GM18861 (cell line): ENCODE measurements at regions not wholly inside any gene's neighbourhood (a gene's known extent, or its start where the extent isn't known, plus 50 kb on each side); places are given as distances from the start of the nearest gene placed in this dataset.
"Not testable (repeated sequence)": the region's sequence is repeated elsewhere in the genome, so short reads cannot be mapped to it uniquely, and the experiment has no call there.

Experiments
- ATAC-seq: cut with Tn5 transposase; IDR thresholded peaks from one replicate; pipeline ENCODE4 v1.9.1; 2021; ENCODE audit not compliant: unreplicated experiment

DNA sequence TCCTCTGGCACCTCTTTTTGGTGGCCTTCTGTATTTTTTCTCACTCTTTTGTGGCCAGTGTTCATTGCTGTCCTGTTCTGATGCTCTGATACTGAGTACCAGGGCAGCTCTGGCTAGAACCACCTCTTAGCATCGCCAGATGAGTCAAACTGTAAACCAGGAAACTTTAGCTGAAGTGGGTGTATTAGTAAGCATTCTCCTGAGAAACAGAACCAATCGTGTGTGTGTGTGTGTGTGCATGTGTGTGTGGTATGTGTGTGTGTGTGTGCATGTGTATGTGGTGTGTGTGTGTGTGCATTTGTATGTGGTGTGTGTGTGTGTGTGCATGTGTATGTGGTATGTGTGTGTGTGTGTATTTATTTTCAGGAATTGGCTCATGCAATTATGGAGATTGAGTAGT, 166.3 kb upstream of the SKOR2 start:
- no peak for ATAC-seq

DNA sequence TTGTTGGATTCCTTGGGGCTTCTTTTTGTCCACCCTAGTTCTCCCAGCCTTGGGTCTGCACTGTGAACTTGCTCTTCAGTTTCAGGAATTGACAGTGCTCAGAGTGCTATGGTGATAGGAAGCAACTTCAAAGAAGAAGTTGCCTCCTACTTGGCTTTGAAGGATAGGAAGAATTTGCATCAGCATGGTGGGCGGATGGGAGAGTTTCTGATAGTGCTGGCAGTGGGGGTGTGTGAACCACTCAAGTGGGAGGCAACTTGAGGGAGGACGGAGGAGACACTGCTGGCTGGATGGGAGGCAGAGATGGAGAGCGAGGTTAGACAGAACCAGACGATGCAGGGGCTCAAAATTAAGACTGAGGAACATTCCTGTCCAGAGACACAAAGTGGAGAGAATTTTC, 164.4 kb upstream of the SKOR2 start:
- no peak for ATAC-seq

DNA sequence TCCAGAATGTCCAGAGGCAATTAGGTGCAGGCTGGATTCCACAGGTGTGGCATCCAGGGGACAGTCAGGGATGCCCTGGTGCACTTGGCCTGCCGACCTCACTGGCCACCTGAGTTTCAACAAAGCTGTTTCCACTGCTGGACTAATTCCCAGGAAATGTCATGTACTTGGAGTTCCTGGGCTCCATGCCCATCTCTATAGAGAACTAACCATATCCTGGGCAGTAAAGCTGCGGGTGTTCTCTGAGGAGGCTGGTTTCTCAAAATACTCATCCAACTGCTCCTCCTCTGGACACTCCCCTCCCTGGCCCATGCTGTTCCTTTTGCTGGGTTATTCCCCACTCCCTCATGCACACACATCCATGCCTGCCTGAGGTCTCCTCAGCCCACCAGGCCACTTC, 161.9 kb upstream of the SKOR2 start:
- ATAC-seq = no peak

DNA sequence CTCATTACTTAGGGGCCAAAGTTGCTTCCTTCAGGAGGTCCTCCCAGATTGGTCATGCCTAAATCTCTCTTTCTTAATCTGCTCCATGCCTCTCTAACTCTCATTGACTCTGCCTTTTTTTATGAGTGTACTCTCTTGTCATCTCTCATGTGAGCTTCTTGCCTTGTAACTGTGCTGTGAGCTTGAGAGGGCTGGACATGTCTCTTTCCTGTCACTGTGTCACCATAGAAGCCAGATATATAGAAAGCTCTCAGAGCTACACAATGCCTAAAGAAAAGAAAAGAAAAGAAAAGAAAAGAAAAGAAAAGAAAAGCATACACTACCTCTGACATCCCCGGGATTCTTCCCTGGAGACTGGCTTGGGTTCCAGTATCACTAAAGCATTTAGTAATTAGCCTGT, 161.5 kb upstream of the SKOR2 start:
- ATAC-seq = no peak

DNA sequence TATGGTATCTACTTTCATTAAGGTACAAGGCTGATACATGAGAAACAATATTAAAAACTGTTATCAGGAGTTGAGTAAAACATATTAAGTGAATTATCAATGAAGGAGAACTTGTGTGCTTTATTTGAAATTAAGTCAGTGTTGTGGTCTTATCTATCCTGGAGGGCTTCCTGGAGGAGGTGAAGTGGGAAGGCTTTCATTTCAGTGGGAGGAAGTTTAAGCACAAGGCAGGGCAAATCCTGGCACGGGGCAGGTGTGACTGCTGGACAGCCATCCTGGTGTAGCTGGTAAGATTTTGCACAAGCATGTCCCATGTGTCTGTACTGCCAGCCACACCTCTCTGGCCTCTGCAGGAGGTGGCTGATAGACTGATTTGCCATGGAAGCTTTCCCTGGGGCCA, 159.7 kb upstream of the SKOR2 start:
- ATAC-seq = no peak

DNA sequence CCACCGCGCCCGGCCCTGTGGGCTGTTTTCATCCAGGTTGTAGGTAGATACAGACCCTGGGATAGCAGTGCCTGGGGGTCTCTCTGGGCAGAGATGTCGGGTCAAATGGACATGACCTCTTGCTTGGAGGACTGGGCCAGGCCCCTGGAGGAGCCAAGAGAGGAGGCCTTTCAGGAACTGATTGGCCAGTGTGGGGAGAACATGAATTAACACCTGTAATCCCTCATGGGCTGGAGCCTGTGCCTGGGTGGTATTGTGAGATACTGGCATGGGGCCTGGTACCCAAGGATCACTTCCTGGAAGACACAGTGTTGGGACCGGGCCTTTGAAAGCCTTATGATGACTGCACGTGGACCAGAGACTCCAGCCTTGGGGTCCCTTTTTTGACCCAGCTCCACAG, 158.7 kb upstream of the SKOR2 start:
- ATAC-seq = no peak

DNA sequence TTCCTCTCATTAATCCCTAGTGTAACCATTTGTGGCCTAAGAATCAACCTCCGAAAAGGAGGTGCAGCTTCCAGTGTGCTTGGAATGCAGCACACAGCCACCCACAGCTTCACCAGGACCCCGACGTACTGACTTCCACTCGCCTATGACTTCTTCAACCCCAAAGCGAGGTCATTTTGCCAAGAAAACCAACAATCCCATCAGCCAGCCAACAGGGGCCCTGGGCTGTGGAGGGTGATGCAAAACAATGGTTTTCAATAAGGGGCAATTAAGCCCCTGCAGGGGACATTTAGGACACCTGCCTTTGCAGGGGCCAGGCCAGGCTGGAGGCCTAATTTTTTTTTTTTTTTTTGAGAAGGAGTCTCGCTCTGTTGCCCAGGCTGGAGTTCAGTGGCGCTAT, 158.1 kb upstream of the SKOR2 start:
- no peak for ATAC-seq

DNA sequence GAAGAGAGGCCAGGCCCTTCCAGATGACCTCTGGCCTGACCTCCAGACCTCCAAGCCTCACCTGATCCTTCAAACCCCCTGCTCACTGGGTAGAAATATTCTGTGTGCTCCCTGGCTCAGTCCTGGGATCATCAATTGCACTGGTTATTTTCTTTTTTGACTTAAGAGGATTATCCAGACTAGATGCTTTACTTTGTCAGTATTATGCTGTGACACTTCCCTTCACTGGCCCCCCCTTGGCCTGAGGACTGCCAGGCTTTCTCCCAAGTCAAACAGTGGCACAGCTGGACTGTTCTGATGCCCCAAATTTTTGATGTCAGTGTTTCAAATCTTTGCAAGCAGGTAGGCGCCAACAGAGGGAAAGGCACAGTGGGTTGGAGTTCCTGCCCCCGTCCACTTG, 156.3 kb upstream of the SKOR2 start:
- no peak for ATAC-seq

DNA sequence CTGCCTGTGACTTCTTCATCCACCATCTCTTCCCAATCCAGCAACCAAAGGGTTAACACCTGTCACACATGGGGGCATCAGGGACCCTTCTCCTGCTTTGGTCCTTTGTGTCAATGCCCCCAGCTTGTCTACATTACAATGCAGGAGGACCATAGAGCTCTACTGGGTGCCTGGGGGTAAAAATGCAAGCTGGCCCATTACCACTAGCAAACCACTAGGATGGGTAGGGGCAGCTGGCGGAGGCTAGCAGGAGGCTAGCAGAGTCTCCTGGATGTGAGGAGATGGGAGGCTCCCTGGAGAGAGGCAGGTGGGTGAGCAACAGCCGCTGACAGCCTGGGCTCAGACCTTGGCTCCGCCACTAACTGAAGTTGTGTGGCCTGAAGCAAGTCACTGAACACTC, 153.4 kb upstream of the SKOR2 start:
- ATAC-seq = no peak

DNA sequence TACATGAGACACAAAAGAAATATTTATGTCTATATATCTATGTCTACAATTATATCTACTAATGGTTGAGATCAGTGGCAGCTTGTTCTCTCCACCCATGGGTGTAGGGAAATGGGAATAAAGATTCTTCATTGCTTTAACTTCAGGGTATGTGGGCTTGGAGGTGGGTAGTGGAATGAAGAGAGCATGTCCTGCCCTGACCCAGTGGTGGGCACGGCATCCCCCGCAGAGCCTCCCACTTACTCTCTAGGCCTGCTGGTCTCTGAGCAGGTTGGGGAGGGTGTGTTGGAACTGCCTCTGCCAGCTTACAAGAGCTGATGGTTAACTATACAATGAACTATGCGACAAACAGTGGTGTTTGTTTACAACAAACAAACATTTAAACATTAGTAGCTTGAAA, 152.5 kb upstream of the SKOR2 start:
- ATAC-seq = no peak

DNA sequence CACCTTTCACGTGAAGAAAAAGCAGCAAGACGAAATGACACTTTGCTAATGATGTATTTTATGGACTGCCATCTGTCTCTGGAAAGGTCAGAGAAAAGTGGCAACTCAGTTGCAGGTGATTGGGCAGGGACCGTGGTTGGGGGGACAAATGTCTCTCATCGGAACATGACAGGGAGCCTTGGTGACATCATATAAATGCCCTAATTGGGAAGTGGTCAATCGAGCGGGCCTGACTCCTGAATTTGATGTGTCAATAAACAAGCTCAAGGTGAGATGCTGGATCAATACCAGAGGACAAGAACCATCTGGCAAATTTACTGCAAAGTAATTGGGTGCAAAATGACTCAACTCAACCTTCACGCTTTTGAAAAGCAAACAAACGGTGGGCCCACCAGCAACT, 151.9 kb upstream of the SKOR2 start:
- ATAC-seq = no peak

DNA sequence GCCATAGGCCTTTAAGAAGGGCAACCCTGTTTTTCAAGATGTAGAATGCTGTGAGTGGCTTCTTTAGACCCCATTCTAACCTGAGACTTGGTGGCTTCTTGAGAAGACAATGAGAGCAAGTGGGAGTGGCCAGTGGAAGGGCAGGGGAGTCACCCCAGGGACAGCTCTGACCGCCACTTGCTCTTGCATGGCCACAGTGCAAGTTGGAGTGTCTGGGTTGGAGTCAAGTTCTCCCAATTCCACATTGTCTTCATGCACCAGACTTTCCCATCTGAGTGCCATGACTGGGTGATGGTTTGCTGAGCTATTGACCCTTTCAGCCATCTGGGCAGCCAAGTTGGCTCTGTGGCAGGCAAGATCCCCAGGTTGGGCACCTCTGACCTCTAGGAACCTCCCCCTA, 148.0 kb upstream of the SKOR2 start:
- ATAC-seq = no peak

DNA sequence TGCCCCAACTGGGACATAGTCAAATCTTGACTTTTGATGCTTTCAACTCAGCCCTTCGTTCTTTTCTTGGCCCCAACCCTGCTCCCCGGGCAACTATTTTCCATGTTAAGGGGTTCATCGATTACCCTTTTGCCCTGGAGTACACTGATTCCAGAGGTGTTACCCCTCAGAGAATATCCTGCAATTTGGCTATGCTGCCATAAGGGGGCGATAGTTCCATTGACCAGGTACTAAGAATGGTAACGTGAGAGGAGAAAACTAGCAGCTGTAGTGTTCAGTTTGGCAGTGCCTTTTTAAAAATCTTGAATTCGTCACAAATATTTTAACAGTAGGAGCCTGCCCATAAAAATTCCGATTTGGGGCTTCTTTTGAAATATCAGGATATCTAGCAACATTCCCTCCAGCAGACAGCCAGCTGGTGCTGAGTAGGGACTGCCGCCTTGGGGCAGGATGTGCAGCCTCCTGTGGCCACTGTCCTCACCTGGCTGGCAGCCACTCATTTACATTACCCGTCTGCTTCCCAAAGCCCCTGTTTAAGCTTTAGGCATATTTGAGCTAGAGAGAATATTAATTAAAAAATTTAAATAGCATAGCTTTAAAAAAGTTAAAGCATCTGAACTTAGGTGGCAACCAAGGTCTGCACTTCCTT, 146.3 kb upstream of the SKOR2 start:
- ATAC-seq = no peak

DNA sequence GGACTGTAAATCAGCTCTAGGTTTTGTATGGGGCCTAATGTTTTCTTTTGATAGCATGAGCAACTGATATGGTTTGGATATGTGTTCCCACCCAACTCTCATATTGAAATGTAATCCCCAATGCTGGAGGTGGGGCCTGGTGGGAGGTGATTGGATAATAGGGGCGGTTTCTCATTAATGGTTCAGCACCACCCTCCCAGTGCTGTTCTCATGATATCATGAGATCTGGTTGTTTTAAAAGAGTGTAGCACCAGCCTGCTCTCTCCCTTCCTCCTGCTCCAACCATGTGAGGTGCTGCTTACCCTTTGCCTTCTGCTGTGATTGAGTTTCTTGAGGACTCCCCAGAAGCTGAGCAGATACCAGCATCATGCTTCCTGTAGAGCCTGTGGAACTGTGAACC, 140.2 kb upstream of the SKOR2 start:
- no peak for ATAC-seq

DNA sequence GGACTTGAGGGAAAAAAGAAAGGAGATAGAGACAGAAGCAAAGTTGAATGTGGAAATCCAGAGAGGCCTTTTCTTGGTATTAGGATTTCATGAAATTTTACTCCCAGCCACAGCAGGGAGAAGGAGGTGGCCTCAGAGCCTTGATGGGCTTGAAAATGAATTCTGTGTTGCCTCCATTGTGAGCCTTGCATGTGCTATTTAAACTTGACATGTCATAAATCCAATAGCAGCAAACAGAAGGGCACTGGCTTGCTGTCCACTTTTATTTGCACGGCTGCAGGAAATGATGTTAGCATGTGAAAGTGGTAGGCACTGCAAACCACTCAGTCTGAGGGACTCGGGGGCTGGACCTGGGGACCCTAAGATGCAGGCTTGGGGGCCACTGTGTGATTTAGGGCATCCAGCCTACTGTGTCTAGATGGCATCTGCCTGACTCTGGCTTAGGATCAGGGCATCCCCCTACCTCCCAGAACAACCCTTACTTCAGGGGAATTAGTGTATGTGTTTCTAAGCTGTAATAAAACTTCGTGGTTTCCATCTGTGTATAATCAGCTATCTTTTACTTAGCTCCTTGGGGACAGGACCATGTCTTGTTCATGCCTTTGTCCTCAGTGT, 139.1 kb upstream of the SKOR2 start:
- no peak for ATAC-seq

DNA sequence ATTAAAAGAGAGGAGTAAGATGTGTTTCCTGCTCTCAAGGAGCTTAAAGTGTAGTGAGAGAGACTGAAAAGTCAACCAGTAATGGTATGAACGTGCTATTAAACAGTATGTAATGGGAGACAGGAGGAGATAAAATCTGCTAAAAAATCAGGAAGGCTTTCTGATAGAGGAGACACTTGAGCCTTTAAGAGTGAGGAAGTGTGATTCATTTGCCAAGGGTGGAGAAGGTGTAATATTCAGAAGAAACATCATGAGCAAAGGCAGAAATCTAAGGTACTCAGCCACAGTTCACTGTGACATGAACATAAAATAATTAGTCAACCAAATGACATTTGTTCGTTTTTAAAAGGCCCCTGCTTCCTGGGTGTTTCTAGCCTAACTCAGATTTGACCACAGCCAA, 137.8 kb upstream of the SKOR2 start:
- ATAC-seq = no peak

DNA sequence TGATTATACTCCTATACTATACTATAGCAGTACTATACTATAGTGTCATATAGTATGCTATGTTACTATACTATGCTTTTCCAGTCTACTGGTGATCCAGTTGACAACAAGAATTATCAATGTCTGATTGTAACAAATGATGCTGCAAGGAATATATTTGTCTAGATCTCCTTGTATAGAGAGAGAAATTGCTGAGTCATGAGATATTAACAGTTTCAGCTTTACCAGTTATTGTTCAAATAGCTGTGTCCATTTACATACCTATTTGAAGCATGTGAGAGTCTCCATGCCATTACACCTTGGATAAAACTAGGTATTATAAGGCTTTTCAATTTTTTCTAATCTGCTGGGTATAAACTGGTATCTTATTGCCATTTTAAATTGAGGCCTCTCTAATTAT, 136.4 kb upstream of the SKOR2 start:
- ATAC-seq = no peak

DNA sequence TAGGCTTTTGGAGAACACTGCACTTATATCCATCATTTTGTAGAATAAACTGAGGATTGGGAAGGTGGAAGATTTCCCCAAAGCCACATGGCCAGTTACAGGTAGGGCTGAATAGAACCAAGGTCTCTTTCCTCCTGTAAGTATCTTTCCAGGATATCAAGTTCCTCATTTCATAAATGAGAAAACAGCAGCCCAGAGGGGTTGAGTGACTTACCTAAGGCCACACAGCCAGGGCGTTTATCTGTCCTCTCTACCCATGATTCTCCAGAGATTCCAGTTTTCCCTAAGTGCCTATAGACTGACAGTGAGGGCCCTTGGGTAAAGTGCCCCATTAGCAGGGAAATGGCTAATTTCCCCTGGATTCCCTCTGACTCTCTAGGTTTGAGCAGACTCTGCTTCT, 132.3 kb upstream of the SKOR2 start:
- ATAC-seq = no peak

DNA sequence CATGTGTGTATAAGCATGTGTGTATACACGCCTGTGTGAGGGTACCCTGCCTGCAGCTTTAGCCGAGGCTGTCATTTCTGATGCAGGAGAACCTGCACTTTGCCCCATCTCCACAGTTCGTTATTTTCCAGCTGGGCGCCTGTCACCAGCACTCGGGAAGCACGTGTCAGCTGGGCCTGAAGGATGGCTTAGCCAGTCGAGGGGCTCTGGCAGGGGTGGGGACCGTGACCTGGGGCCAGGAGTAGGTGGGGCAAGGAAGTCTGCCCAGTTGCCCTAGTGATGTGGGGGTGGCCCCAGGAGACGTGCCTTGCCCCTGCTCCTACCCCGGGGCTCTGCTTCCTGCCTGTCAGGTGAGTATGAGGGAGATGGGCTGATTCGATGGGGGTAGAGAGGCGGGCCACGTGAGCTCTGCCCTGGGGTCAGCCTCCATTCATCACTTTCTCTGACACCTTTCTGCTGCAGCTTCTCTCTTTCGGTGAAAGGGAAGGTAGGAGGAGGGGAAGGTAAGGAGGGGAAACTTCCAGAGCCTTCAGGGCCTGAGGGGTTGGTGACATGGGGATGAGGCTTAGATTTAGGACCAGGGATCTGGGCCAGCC, 130.6 kb upstream of the SKOR2 start:
- no peak for ATAC-seq

DNA sequence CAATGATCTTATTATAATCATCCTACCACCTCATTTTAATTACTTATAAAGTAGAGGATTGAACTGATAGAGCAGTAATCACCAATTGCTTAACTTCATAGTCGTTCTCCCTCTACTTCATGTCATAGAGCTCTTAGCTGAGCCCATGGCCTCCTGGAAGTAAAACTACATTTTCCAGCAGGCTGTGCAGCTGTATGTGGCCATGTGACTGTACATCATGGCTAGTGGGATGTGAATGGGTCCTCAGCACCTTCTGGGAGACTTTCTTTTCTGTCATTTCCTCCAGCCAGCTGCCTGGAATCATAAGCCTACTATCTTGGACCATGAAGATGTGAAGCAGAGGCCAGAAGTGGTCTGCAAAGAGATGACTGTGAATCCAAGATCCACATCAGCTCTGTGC, 128.7 kb upstream of the SKOR2 start:
- ATAC-seq = no peak

DNA sequence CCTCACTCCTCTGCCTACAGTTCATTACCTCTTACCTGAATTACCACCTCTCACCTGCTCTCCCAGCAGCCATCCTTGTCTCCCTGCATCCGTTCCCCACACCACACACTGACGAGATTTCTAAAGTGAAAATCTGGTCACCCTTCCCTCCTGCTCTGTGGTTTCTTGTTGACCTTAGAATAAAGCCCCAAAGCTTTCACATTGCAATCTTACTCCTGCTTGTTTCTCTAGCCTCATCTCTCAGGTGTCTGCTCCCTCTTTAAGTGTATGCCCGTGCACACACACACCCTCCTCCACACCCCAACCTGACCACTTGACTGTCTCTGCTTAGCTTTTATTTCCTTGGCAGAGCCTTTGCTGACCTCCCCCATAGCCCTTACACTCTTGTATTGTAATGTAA, 122.0 kb upstream of the SKOR2 start:
- no peak for ATAC-seq

DNA sequence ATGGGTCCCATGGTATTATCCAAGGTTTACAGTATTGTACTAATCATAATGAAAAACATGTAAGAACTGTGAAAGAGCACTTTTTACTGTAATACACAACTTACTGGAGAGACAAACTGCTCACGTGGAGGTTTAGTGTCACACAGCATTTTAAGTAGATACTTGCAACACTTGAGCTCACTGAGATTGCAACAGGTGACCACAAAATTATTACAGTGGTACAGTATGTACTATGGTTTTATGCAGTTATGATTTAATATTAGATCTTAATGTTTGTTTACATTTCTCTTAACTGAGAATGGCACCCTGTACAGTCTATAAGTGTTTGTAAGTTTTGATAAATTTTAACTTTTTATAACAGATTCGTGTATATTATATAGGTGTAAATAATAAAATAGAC, 118.6 kb upstream of the SKOR2 start:
- ATAC-seq = no peak

DNA sequence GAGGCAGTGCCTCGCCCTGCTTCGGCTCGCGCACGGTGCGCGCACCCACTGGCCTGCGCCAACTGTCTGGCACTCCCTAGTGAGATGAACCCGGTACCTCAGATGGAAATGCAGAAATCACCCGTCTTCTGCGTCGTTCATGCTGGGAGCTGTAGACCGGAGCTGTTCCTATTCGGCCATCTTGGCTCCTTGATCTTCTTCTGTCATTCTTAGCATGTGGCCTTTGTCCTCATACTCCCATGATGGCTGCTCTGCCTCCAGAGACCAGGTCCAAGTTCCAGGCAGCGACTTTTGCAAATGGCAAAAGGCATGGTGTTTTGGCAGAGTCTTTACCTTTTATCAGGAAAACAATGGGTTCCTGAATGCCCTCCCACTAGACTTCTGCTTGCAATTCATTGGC, 102.6 kb upstream of the SKOR2 start:
- ATAC-seq = not testable (repeated sequence)
